NCI-H1105 treated with DMSO at 0.1 percent for 48 hours (cell line): ENCODE measurements at regions not wholly inside any gene's neighbourhood (a gene's known extent, or its start where the extent isn't known, plus 50 kb on each side); places are given as distances from the start of the nearest gene placed in this dataset.
A peak's percentile ranks its signal among the peaks of the same experiment; 100 is the strongest.

Source experiments
- DNase-seq: peaks from one replicate; lab custom pipeline; 2025; lab: John Stamatoyannopoulos, UW

- DNase-seq = no peak
Observed at GRCh38 chr22:48596111-48596850, 1231.4 kb downstream of the BRD1 start.

GRCh38 chr22:48595511-48595905 lies 1232.2 kb downstream of the BRD1 start:
- no peak for DNase-seq

GRCh38 chr22:48594757-48595510 lies 1232.7 kb downstream of the BRD1 start:
- no peak for DNase-seq

GRCh38 chr22:48594016-48594756 lies 1233.5 kb downstream of the BRD1 start:
- no peak for DNase-seq

- DNase-seq = no peak
Observed at GRCh38 chr22:48593551-48593950, 1234.1 kb downstream of the BRD1 start.

- no peak for DNase-seq
Observed at GRCh38 chr22:48592931-48593330, 1234.7 kb downstream of the BRD1 start.

GRCh38 chr22:48592488-48592887 lies 1235.2 kb downstream of the BRD1 start:
- no peak for DNase-seq

GRCh38 chr22:48592066-48592345 lies 1235.7 kb downstream of the BRD1 start:
- no peak for DNase-seq

- DNase-seq = no peak
Observed at GRCh38 chr22:48591286-48592065, 1236.2 kb downstream of the BRD1 start.

- DNase-seq = no peak
Observed at GRCh38 chr22:48589901-48590300, 1237.8 kb downstream of the BRD1 start.

GRCh38 chr22:48588878-48589450 lies 1238.7 kb downstream of the BRD1 start:
- no peak for DNase-seq

- no peak for DNase-seq
Observed at GRCh38 chr22:48588151-48588877, 1239.4 kb downstream of the BRD1 start.

- no peak for DNase-seq
Observed at GRCh38 chr22:48587236-48587865, 1240.3 kb downstream of the BRD1 start.

GRCh38 chr22:48586799-48587185 lies 1240.9 kb downstream of the BRD1 start:
- no peak for DNase-seq

- no peak for DNase-seq
Observed at GRCh38 chr22:48585916-48586798, 1241.5 kb downstream of the BRD1 start.

GRCh38 chr22:48584170-48584569 lies 1243.5 kb downstream of the BRD1 start:
- no peak for DNase-seq

GRCh38 chr22:48581796-48582469 lies 1245.7 kb downstream of the BRD1 start:
- DNase-seq = peak; percentile 5

GRCh38 chr22:48581205-48581766 lies 1246.4 kb downstream of the BRD1 start:
- no peak for DNase-seq

- no peak for DNase-seq
Observed at GRCh38 chr22:48580481-48580970, 1247.1 kb downstream of the BRD1 start.
